GM19463 (cell line): ENCODE measurements at regions not wholly inside any gene's neighbourhood (a gene's known extent, or its start where the extent isn't known, plus 50 kb on each side); places are given as distances from the start of the nearest gene placed in this dataset.
"Not testable (repeated sequence)": the region's sequence is repeated elsewhere in the genome, so short reads cannot be mapped to it uniquely, and the experiment has no call there.

Experiments
- ATAC-seq: cut with Tn5 transposase; IDR thresholded peaks from one replicate; pipeline ENCODE4 v1.9.1; 2021; ENCODE audit warnings: mild to moderate bottlenecking, moderate library complexity; ENCODE audit not compliant: unreplicated experiment

DNA sequence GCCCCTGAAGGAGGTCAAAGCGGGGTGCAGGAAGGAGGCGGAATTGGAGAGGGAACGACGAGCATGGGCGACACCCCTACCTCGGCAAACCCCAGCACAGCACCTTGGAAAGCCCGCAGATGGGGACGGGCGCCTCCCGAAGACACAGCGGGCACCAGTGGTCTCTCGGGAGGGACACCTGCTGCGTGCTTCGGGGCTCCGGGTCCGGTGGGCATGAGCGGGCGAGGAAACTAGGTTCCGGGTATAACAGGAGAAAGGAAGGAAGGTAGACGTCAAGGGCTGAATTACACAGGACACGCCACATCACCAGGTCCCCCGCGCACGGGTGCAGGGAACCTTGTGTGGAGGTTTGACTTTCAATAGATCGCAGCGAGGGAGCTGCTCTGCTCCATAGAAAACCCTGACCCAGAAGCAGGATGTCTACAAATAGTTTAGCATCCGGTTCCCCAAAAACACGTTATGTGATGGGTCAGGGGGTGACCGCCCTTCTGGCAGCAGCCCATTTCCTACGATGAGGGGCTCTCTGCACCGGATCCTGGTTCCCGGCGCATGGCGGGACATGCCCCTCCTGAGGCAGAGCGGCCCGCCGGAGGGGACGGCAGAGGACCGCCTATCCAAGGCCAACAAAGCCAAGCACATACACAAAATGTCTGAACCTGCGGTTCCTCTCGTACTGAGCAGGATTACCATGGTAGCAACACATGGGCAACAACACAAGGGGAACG lies 196.9 kb downstream of the ALG10 start:
- no peak for ATAC-seq

DNA sequence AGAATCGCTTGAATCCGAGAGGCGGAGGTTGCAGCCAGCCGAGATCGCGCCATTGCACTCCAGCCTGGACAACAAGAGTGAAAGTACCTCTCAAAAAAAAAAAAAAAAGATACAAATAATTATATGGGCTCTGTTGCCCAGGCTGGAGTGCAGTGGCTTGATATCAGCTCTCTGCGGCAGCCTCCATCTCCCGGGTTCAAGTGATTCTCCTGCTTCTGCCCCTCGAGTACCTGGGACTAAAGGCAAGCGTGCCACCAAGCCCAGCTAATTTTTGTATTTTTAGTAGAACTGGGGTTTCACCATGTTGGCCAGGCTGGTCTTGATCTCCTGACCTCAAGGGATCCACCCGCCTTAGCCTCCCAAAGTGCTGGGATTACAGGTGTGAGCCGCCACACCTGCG lies 197.8 kb downstream of the ALG10 start:
- ATAC-seq, result not testable (repeated sequence)

DNA sequence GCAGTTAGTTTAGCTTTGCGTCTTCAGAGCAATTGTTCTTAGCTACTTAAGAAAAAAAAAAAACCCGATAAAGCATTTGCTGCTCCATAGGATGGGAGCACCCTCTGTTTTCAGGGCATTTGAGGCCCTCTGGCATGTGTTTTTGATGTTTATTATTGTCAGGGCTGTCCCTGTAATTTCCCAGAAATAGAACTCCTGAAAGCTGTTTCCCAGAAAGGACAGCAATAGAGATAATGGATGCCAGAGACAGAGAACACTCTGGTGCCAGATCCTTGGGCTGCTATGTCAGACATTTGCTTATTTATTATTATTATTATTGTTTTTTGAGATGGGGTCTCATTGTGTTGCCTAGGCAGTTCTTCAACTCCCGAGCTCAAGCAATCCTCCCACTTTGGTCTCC lies 201.3 kb downstream of the ALG10 start:
- ATAC-seq, result no peak

DNA sequence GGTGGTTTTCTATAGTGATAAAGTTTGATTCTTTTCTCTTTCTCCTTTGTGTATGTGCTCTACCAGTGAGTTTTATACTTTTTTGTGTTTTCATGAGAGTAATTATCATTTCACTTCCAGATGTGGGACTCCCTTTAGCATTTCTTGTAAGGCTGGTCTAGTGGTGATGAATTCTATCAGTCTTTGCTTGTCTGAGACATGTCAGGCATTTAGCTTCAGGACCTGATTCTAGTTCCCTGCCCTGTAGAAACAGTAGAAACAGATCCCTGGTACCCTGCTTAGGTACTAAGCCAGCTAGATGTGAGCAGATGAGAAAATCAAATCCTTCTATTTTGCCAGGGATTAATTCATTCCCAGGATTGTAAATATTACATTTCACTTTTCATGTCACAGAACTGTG lies 203.7 kb downstream of the ALG10 start:
- ATAC-seq, result not testable (repeated sequence)

DNA sequence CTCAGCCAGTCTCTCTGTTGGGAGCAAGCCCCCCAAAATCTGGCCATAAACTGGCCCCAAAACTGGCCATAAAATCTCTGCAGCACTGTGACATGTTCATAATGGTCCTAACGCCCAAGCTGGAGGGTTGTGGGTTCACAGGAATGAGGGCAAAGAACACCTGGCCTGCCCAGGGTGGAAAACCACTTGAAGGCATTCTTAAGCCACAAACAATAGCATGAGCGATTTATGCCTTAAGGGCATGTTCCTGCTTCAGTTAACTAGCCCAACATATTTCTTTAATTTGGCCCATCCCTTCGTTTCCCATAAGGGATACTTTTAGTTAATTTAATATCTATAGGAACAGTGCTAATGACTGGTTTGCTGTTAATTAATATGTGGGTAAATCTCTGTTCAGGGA lies 205.8 kb downstream of the ALG10 start:
- not testable (repeated sequence) for ATAC-seq

DNA sequence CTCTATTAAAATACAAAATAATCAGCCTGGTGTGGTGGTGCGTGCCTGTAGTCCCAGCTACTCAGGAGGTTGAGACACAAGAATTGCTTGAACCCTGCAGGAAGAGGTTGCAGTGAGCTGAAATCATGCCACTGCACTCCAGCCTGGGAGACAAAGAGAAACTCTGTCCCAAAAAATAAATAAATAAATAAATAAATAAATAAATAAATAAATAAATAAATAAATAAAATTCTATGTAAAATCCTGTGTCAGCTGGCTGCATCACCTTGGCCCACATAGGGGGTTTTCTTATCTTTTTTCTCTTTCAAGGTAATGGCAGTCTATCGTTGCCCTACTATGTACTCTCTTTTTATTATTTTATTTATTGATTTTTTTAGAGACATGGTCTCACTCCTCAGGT lies 206.7 kb downstream of the ALG10 start:
- ATAC-seq, result not testable (repeated sequence)

DNA sequence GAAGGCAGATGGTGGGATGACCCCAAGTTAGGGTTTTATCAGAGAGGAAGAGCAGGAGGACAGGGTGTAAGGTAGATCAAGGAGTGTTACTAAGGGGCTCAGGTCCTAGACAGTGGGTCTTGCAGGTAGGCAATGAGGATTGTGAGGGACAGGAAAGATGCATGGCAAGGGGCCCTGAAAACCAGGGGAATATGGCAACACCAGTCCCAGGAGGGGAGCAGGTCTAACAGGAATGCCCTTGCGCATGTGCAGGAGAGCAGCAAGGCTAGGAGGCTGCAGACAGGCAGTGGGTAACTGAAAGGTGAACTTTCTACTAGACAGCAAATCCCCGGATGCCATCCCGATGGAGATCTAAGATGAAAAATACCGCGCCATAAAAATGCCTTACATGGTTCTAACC lies 211.3 kb downstream of the ALG10 start:
- ATAC-seq, result no peak

DNA sequence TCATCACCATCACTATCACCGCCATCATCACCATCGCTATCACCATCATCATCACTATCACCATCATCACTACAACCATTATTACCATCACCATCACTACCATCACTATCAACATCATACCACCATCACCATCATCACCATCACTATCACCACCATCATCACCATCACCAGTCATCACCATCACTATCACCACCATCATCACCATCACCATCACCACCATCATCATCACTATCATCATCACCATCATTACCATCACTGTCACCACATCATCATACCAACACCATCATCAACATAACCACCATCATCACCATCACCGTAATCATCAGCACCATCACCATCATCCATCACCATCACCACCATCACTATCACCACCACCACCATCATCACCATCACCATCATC lies 213.8 kb downstream of the ALG10 start:
- ATAC-seq, result no peak

DNA sequence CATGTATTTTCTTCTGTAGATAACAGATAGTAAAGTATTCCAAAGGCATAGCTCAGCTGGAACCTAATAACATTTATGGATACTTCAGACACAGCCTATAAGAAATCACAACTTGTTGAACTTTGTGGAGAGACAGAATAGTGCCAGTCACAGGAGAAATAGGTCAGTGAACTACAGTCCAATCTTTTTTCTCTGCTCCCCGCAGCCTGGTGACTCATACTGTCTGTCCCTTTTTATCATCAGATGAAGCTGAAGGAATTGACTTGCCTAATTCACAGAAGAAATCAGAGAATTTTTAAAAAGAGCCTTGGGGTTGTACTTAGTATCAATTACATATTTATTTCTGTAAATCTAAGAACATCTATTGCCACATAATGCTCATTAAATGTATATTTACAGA lies 222.3 kb downstream of the ALG10 start:
- ATAC-seq, result no peak

DNA sequence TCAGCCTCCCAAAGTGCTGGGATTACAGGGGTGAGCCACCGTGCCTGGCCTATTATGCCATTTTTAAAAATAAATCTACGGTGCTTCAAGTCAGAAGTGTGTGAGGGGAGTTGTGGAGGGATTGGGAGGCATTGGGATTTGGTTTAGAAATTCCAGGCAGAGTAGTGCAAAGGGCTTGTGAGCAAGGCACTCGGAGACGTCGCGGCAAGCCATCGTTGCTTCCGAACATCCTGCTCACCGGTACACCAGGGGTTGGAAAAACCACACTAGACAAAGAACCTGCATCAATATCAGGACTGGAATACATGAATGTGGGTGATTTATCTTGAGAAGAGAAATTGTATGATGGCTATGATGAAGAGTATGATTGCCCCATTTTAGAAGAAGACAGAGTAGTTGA lies 227.0 kb downstream of the ALG10 start:
- ATAC-seq, result no peak

DNA sequence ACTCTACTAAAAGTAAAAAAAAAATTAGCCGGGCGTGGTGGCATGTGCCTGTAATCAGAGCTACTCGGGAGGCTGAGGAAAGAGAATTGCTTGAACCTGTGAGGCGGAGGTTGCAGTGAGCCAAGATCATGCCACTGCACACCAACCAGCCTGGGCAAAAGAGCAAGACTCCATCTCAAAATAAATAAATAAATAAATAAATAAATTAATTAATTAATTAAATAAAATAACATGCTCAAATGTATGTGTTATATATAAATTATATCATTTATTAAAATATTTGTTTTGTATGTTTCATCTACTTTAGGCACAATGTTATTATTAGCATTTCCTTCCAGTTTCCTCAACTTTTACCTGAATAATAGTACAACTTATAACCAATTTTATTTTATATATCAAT lies 229.6 kb downstream of the ALG10 start:
- not testable (repeated sequence) for ATAC-seq

DNA sequence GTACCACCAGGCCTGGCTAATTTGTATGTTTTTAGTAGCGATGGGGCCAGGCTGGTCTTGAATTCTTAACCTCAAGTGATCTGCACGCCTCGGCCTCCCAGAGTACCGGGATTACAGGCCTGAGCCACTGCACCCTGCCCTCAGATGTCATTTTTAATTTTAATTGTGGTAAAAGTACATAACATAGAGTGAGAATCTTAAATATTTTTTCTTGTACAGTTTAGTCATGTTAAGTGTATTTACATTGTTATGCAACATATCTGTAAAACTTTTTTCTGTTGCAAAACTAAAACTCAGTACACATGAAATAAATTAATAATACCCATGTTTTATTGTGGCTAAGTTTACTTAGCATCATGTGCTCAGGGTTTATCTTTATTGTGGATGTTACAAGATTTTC lies 231.4 kb downstream of the ALG10 start:
- no peak for ATAC-seq

DNA sequence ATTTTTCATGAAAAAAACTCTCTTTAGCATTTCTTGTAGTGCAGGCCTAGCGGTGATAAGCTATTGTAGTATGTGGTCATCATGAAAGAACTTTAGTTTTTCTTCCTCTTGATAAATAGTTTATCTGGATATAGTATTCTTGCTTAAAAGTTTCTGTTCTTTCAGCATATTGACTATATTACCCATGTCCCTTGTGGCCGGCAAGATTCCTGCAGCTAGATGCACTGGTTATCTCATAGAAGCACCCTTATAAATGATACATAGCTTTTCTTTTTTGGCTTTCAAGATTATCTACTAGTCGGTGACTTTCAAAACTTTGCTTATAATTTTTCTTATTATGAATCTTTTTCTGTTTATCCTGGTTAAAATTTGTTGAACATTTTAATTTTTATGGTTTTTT lies 234.8 kb downstream of the ALG10 start:
- no peak for ATAC-seq

DNA sequence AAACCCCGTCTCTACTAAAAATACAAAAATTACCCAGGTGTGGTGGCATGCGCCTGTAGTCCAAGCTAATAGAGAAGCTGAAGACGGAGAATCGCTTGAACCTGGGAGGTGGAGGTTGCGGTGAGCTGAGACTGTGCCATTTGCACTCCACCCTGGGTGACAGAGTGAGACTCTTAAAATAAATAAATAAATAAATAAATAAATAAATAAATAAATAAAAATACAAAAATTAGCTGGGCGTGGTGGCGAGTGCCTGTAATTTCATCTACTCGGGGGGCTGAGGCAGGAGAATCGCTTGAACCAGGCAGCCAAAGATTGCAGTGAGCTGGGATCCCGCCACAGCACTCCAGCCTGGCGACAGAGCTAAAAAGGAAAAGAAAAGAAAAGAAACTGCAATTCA lies 239.8 kb downstream of the ALG10 start:
- not testable (repeated sequence) for ATAC-seq

DNA sequence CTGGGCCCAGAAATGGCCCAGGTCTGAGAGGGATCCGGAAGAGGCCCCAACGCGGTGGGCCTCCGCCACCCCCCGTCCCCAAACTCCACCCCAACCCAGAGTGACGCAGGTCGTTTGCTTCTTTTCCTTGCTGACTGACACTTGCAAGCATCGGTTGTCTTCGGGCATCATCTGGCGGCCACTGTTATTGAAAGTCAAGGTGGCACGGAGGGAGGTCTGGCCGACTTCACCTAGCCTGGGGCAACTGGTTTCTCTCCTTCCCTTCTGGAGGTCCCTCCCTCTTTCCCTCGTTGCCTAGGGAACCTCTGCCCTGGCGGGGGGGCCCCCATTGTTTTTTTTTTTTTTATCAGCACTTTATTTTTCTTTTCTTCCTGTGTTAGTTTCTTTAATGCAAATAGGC lies 241.8 kb downstream of the ALG10 start:
- ATAC-seq, result no peak

DNA sequence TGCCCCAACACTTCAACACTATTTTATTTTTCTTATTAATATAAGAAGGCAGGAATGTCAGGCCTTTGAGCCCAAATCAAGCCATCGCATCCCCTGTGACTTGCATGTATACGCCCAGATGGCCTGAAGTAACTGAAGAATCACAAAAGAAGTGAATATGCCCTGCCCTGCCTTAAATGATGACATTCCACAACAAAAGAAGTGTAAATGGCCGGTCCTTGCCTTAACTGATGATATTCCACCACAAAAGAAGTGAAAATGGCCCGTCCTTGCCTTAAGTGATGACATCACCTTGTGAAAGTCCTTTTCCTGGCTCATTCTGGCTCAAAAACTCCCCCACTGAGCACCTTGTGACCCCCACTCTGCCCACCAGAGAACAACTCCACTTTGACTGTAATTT lies 251.4 kb downstream of the ALG10 start:
- not testable (repeated sequence) for ATAC-seq

DNA sequence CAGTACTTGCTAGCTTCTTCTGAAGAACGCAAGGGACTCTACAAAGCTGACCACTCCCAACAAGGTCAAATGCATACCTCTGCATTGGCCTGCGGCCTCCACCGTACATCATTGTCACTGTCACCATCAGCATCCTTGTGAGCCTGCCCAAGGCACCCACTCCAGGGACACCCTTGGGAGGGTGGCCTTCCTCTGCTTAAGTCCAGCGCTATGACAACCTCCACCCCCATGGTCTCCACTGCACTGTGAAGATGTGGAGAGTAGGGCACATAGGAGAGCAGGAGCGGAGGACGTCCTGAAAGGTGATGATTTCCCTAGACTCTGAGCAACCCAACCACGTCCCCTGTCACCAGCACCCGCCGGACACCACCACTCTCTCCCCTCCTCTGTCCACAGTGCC lies 252.8 kb downstream of the ALG10 start:
- ATAC-seq, result no peak

DNA sequence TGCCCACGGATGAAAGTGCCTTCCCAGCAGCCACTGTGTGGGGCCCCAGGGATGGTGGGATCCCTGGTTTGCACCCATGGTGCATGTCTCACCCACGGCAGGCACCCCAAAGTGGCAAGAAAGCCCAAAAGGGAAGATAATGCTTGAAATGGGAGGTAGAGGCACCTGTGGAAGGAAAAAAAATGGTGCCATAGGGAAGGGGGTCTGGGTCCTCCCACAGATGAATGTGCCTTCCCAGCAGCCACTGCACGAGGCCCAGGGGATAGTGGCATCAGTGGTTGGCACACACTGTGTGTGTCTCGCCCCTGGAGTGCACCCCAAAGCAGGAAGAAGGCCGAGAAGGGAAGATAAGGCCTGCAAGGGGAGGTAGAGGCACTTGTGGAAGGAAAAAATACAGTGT lies 264.2 kb downstream of the ALG10 start:
- no peak for ATAC-seq

DNA sequence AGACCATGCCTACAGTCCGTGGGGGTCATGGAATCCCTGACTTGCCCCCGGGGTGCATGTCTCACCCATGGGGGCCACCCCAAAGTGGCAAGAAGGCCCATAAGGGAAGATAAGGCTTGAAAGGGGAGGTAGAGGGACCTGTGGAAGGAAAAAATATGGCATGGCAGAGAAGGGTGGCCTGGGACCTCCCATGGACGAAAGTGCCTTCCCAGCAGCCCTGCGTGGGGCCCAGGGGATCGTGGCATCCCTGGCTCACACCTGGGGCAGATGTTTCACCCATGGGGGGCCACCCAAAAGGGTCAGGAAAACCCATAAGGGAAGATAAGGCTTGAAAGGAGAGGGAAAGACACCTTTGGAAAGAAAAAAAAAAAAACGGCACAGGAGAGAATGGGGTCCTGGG lies 264.6 kb downstream of the ALG10 start:
- no peak for ATAC-seq

DNA sequence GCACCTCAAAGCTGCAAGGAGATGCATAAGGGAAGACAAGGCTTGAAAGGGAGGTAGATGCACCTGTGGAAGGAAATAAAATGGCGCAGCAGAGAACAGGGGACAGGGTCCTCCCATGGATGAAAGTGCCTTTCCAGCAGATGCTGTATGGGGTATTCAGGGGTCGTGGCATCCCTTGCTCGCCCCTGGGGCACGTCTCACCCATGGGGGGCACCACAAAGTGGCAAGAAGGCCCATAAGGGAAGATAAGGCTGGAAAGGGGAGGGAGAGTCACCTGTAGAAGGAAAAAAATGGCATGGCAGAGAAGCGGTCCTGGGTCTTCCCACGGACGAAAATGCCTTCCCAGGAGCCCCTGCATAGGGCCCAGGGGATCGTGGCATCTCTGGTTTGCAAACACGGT lies 265.1 kb downstream of the ALG10 start:
- no peak for ATAC-seq

DNA sequence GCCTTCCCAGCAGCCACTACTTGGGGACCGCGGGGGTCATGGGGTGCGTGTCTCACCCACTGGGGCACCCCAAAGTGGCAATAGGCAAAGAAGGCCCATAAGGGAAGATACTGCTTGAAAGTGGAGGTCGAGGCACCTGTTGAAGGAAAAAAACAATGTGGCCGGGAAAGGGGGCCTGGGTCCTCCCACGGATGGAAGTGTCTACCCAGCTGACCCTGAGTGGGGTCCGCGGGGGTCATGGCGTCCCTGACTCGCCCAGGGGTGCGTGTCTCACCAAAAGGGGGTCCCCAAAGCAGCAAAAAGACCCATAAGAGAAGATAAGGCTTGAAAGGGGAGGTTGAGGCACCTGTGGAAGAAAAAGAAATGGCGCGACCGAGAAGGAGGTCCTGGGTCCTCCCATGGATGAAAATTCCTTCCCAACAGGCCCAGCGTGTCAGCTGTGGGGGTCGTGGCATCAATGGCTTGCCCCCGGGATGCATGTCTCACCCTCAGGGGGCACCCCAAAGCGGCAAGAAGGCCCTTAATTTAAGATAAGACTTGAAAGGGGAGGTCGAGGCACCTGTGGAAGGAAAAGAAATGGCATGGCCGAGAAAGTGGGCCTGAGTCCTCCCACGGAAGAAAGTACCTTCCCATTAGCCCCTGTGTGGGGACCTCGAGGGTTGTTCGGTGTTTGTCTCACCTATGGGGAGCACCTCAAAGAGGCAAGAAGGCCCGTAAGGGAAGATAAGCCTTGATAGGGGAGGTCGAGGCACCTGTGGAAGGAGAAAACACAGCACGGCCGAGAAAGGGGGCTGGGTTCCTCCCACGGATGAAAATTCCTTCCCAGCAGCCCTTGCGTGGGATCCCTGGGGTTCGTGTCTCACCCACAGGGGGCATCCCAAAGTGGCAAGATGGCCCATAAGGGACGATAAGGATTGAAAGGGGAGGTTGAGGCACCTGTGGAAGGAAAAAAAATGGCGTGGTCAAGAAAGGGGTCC lies 266.0 kb downstream of the ALG10 start:
- no peak for ATAC-seq

DNA sequence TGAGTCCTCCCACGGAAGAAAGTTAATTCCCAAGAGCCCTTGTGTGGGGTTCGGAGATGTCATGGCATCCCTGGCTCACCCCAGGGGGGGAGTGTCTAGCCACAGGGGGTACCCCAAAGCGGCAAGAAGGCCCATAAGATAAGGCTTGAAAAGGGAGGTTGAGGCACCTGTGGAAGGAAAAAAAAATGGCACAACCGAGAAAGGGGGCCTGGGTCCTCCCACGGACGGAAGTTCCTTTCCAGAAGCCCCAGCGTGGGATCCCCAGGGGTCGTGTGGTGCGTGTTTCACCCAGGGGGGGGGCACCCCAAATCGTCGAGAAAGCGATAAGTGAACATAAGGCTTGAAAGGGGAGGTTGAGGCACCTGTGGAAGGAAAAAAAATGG lies 266.7 kb downstream of the ALG10 start:
- no peak for ATAC-seq
